Mesenchymal stem cell (in vitro differentiated cells and primary cell): ENCODE measurements at regions not wholly inside any gene's neighbourhood (a gene's known extent, or its start where the extent isn't known, plus 50 kb on each side); places are given as distances from the start of the nearest gene placed in this dataset.

Experiments used
- DNase-seq: peaks from one replicate; pipeline ENCODE4 v3.0.0-alpha.2; 2013
- H2AFZ ChIP-seq: one replicate; pipeline ENCODE4 v1.6.1; 2013; ENCODE audit warnings: low read depth, mild to moderate bottlenecking, control low read depth, inconsistent platforms, low read length, moderate library complexity
- H2AK5ac ChIP-seq: 2 replicates; pipeline ENCODE4 v1.6.1; 2013; ENCODE audit warnings: low read length, moderate library complexity, mild to moderate bottlenecking, inconsistent platforms; ENCODE audit not compliant: severe bottlenecking
- H2BK120ac ChIP-seq: one replicate; pipeline ENCODE4 v1.6.1; 2013; ENCODE audit warnings: low read depth, mild to moderate bottlenecking, inconsistent platforms, low read length, moderate library complexity
- H2BK12ac ChIP-seq, 2 experiments: one replicate each; pipeline ENCODE4 v1.6.1; 2013; ENCODE audit warnings: inconsistent platforms in 2 of 2, low read length in 2 of 2, mild to moderate bottlenecking in 2 of 2, moderate library complexity in 2 of 2, control low read depth in 1 of 2
- H2BK15ac ChIP-seq: one replicate; pipeline ENCODE4 v1.6.1; 2013; ENCODE audit warnings: mild to moderate bottlenecking, low read depth, inconsistent platforms; ENCODE audit not compliant: poor library complexity, severe bottlenecking
- H2BK5ac ChIP-seq: 2 replicates; pipeline ENCODE4 v1.6.1; 2013; ENCODE audit warnings: low read depth, mild to moderate bottlenecking, low read length, control low read depth, inconsistent platforms; ENCODE audit not compliant: poor library complexity, severe bottlenecking
- H3K14ac ChIP-seq, 2 experiments: one replicate each; pipeline ENCODE4 v1.6.1; 2013; ENCODE audit warnings: inconsistent platforms in 2 of 2, low read length in 2 of 2, control low read depth in 1 of 2, mild to moderate bottlenecking in 1 of 2, moderate library complexity in 1 of 2
- H3K18ac ChIP-seq, 2 experiments: one replicate each; pipeline ENCODE4 v1.6.1; 2013; ENCODE audit warnings: inconsistent platforms in 2 of 2, low read length in 2 of 2, control low read depth in 1 of 2, low read depth in 1 of 2, mild to moderate bottlenecking in 1 of 2
- H3K23ac ChIP-seq, 2 experiments: one replicate each; pipeline ENCODE4 v1.6.1; 2013; ENCODE audit warnings: inconsistent platforms in 2 of 2, low read length in 2 of 2, mild to moderate bottlenecking in 2 of 2, moderate library complexity in 2 of 2, control low read depth in 1 of 2
- H3K27ac ChIP-seq: 2 replicates; pipeline ENCODE4 v1.5.1; 2013; ENCODE audit warnings: mild to moderate bottlenecking, moderate library complexity, low read length, control low read depth, inconsistent platforms; ENCODE audit not compliant: poor library complexity, severe bottlenecking
- H3K27me3 ChIP-seq, 2 experiments: 2 replicates each; pipeline versions ENCODE4 v1.6.1 to v1.7.0; 2013; ENCODE audit warnings: low read length in 2 of 2, mild to moderate bottlenecking in 2 of 2, moderate library complexity in 2 of 2, control low read depth in 1 of 2, inconsistent platforms in 1 of 2; ENCODE audit not compliant: control insufficient read depth in 1 of 2, insufficient read depth in 1 of 2
- H3K36me3 ChIP-seq, 2 experiments: 2 replicates each; pipeline versions ENCODE4 v1.6.1 to v1.7.0; 2013; ENCODE audit warnings: low read length in 2 of 2, control low read depth in 1 of 2, inconsistent platforms in 1 of 2, low read depth in 1 of 2, mild to moderate bottlenecking in 1 of 2; ENCODE audit not compliant: insufficient read depth in 2 of 2, control insufficient read depth in 1 of 2
- H3K4ac ChIP-seq, 2 experiments: one replicate each; pipeline ENCODE4 v1.6.1; 2013; ENCODE audit warnings: inconsistent platforms in 2 of 2, low read length in 2 of 2, mild to moderate bottlenecking in 2 of 2, moderate library complexity in 2 of 2, control low read depth in 1 of 2, low read depth in 1 of 2
- H3K4me1 ChIP-seq: 2 replicates; pipeline ENCODE4 v1.6.1; 2013; ENCODE audit warnings: low read depth, low read length, control low read depth; ENCODE audit not compliant: control insufficient read depth, insufficient read depth
- H3K4me2 ChIP-seq: 2 replicates; pipeline ENCODE4 v1.6.1; 2013; ENCODE audit warnings: low read length, mild to moderate bottlenecking, inconsistent platforms; ENCODE audit not compliant: poor library complexity, severe bottlenecking
- H3K4me3 ChIP-seq, 2 experiments: 2 replicates each; pipeline versions ENCODE4 v1.5.1 to v1.7.0; 2013; ENCODE audit warnings: low read length in 2 of 2, mild to moderate bottlenecking in 2 of 2, control low read depth in 1 of 2, low read depth in 1 of 2; ENCODE audit not compliant: insufficient read depth in 1 of 2
- H3K79me1 ChIP-seq: replicated peaks from 2 replicates; pipeline ENCODE4 v1.6.1; 2013; ENCODE audit warnings: mild to moderate bottlenecking, control low read depth, low read length, inconsistent platforms; ENCODE audit not compliant: poor library complexity, severe bottlenecking
- H3K9ac ChIP-seq: 2 replicates; pipeline ENCODE4 v1.7.0; 2013; ENCODE audit warnings: mild to moderate bottlenecking, low read length, moderate library complexity
- H3K9me3 ChIP-seq: 2 replicates; pipeline ENCODE4 v1.7.0; 2013; ENCODE audit warnings: mild to moderate bottlenecking, low read length; ENCODE audit not compliant: control insufficient read depth
- H4K8ac ChIP-seq: one replicate; pipeline ENCODE4 v1.6.1; 2013; ENCODE audit warnings: inconsistent platforms, mild to moderate bottlenecking, low read length, moderate library complexity
- H4K91ac ChIP-seq: one replicate; pipeline ENCODE4 v1.6.1; 2013; ENCODE audit warnings: mild to moderate bottlenecking, low read length, inconsistent platforms
- WGBS: methylation state at CpG from one replicate; pipeline ENCODE4 v1.1.7; 2013; ENCODE audit warnings: mixed read lengths; 5-methylcytosine and 5-hydroxymethylcytosine counted together

DNA sequence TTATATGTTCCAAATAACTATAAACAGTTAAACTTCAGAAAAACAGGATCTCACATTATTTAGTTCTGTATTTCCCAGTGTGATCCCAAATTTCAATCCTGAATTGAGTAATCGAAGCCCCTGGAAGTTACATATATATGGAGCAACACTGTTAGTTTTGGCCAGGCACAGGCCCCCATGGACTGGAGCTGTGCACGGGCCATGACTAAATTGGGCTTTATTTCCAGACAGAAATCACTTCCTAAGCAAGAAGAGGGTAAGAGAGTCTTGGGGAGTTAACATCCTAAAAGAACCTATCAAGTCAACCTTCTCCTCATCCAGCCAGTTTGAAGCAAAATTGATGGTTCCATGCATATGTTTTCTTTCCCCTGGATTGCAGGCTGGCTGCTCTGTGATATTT lies 393.0 kb downstream of the TMEM167A start:
- Histone ChIP-seq H3K14ac (no peak overlapping the region), H2AFZ (no peak overlapping the region), H3K79me1 (no peaks in the 10 kb centered on the region), H3K9ac (no peak overlapping the region), H4K91ac (no peak overlapping the region), H3K4me2 (no peak overlapping the region), H3K27me3 (no peaks in the 10 kb centered on the region), H4K8ac (no peak overlapping the region), H2BK12ac (no peak overlapping the region), H3K4me1 (no peaks in the 10 kb centered on the region), H3K27ac (no peak overlapping the region), H3K4ac (no peak overlapping the region), H3K9me3 (no peaks in the 10 kb centered on the region), H3K18ac (no peak overlapping the region), H2BK120ac (no peak overlapping the region), H3K36me3 (no peaks in the 10 kb centered on the region), H3K23ac (no peak overlapping the region), H2AK5ac (no peak overlapping the region), H2BK5ac (no peak overlapping the region), H3K4me3 (no peak overlapping the region), H2BK15ac (no peak overlapping the region)
- WGBS = 100% methylated on average over 1 of the region's 2 CpGs
- no peak for DNase-seq

DNA sequence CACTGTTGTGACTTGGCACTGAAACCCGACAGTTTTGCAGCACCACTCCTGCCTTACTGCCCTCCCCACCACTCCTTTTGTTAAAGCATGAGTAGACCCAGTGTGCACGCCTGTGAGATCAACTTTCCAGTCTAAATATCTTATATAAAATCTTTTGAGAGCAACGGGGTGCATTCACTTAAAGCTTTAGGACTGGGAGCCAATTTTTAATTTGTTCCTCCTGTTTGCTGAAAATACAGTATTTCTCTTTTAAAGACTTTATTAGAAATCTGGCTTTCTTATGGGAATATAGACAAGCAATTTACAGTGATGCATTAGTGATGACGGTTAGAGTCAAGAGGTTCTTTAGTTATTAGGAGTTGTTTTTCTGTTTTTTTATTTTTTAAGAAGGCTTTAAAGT lies 397.5 kb downstream of the TMEM167A start:
- H3K4ac ChIP-seq = no peak overlapping the region
- no peak overlapping the region for H2AK5ac ChIP-seq
- no peak overlapping the region for H3K9ac ChIP-seq
- H4K91ac ChIP-seq = no peak overlapping the region
- no peaks in the 10 kb centered on the region for H3K27me3 ChIP-seq
- 95% methylated on average over 3 of the region's 4 CpGs for WGBS
- no peaks in the 10 kb centered on the region for H3K9me3 ChIP-seq
- no peak overlapping the region for H4K8ac ChIP-seq
- H3K79me1 ChIP-seq = no peaks in the 10 kb centered on the region
- H2BK120ac ChIP-seq = no peak overlapping the region
- DNase-seq = no peak
- H2BK15ac ChIP-seq = no peak overlapping the region
- no peak overlapping the region for H2BK5ac ChIP-seq
- no peak overlapping the region for H3K27ac ChIP-seq
- H3K23ac ChIP-seq = no peak overlapping the region
- no peaks in the 10 kb centered on the region for H3K4me1 ChIP-seq
- H3K36me3 ChIP-seq = no peaks in the 10 kb centered on the region
- no peak overlapping the region for H2BK12ac ChIP-seq
- H3K14ac ChIP-seq = no peak overlapping the region
- H3K4me2 ChIP-seq = no peak overlapping the region
- H3K4me3 ChIP-seq = no peak overlapping the region
- H3K18ac ChIP-seq = no peak overlapping the region
- no peak overlapping the region for H2AFZ ChIP-seq

GRCh38 chr5:82676661-82677060 lies 398.5 kb upstream of the RPS23 start:
- H2BK15ac ChIP-seq = no peak overlapping the region
- H3K36me3 ChIP-seq = no peaks in the 10 kb centered on the region
- H3K27ac ChIP-seq = no peak overlapping the region
- no peak overlapping the region for H2AFZ ChIP-seq
- DNase-seq = no peak
- H3K9ac ChIP-seq = no peak overlapping the region
- no peak overlapping the region for H3K18ac ChIP-seq
- H3K4me1 ChIP-seq = no peaks in the 10 kb centered on the region
- no peak overlapping the region for H2BK120ac ChIP-seq
- H2BK5ac ChIP-seq = no peak overlapping the region
- no peaks in the 10 kb centered on the region for H3K79me1 ChIP-seq
- no peak overlapping the region for H4K91ac ChIP-seq
- H3K23ac ChIP-seq = no peak overlapping the region
- H3K14ac ChIP-seq = no peak overlapping the region
- H3K9me3 ChIP-seq = no peaks in the 10 kb centered on the region
- H3K4me3 ChIP-seq = no peak overlapping the region
- WGBS = 87% methylated on average over 2 of the region's 4 CpGs
- H3K27me3 ChIP-seq = no peaks in the 10 kb centered on the region
- no peak overlapping the region for H3K4me2 ChIP-seq
- H4K8ac ChIP-seq = no peak overlapping the region
- H3K4ac ChIP-seq = no peak overlapping the region
- no peak overlapping the region for H2BK12ac ChIP-seq
- H2AK5ac ChIP-seq = no peak overlapping the region

- Histone ChIP-seq H2AFZ (no peak overlapping the region), H2BK120ac (no peak overlapping the region), H3K14ac (no peak overlapping the region), H3K4me3 (no peak overlapping the region), H3K27me3 (no peaks in the 10 kb centered on the region), H3K9ac (no peak overlapping the region), H3K4me1 (no peaks in the 10 kb centered on the region), H2AK5ac (no peak overlapping the region), H3K4me2 (no peak overlapping the region), H3K79me1 (no peaks in the 10 kb centered on the region), H3K4ac (no peak overlapping the region), H2BK15ac (no peak overlapping the region), H2BK12ac (no peak overlapping the region), H4K91ac (no peak overlapping the region), H4K8ac (no peak overlapping the region), H3K36me3 (no peaks in the 10 kb centered on the region), H2BK5ac (no peak overlapping the region), H3K23ac (no peak overlapping the region), H3K27ac (no peak overlapping the region), H3K18ac (no peak overlapping the region), H3K9me3 (no peaks in the 10 kb centered on the region)
- WGBS = 83% methylated on average over 1 of the region's 1 CpG
- DNase-seq = no peak
Measured at GRCh38 chr5:82674671-82675070, 396.5 kb upstream of the RPS23 start.
